WTC11 (cell line): ENCODE measurements at regions not wholly inside any gene's neighbourhood (a gene's known extent, or its start where the extent isn't known, plus 50 kb on each side); places are given as distances from the start of the nearest gene placed in this dataset.

ENCODE experiments used
- CBFB ChIP-seq: sonication (generic); formaldehyde crosslinking; IDR thresholded peaks from 2 replicates; pipeline ENCODE4 v1.8.1; 2022; ENCODE audit warnings: mild to moderate bottlenecking, low read depth, missing genetic modification reagents
- CREB1 ChIP-seq: sonication (generic); formaldehyde crosslinking; IDR thresholded peaks from 2 replicates; pipeline ENCODE4 v1.8.0; 2023; ENCODE audit warnings: mild to moderate bottlenecking, missing genetic modification reagents
- ESRRA ChIP-seq: sonication (generic); formaldehyde crosslinking; IDR thresholded peaks from 2 replicates; pipeline ENCODE4 v1.8.1; 2022; ENCODE audit warnings: mild to moderate bottlenecking, missing genetic modification reagents, borderline replicate concordance
- FOXP1 ChIP-seq: sonication (generic); formaldehyde crosslinking; IDR thresholded peaks from 2 replicates; pipeline ENCODE4 v1.8.0; 2022; ENCODE audit warnings: missing genetic modification reagents, mild to moderate bottlenecking, moderate library complexity, borderline replicate concordance
- NFYB ChIP-seq: sonication (generic); formaldehyde crosslinking; conservative IDR thresholded peaks from 2 replicates; pipeline ENCODE4 v1.8.0; 2022; ENCODE audit warnings: low read depth, missing genetic modification reagents
- NR2C2 ChIP-seq: sonication (generic); formaldehyde crosslinking; IDR thresholded peaks from 2 replicates; pipeline ENCODE4 v1.8.0; 2022; ENCODE audit warnings: mild to moderate bottlenecking, missing genetic modification reagents
- RORB ChIP-seq: fragments of 250-450 bp; sonication (Bioruptor Pico); IDR thresholded peaks from 2 replicates; pipeline ENCODE4 v1.9.0; 2021; ENCODE audit warnings: mild to moderate bottlenecking
- SMAD3 ChIP-seq: sonication (generic); formaldehyde crosslinking; IDR thresholded peaks from 2 replicates; pipeline ENCODE4 v1.8.0; 2022; ENCODE audit warnings: missing genetic modification reagents, mild to moderate bottlenecking, borderline replicate concordance
- SP1 ChIP-seq: sonication (generic); formaldehyde crosslinking; conservative IDR thresholded peaks from 2 replicates; pipeline ENCODE4 v1.8.1; 2022; ENCODE audit warnings: missing genetic modification reagents
- TF ChIP-seq, protein P1 (sequence below): sonication (generic); formaldehyde crosslinking; conservative IDR thresholded peaks from 2 replicates; pipeline ENCODE4 v1.8.1; 2022; ENCODE audit warnings: mild to moderate bottlenecking, missing genetic modification reagents
- TF ChIP-seq, protein P2 (sequence below): sonication (generic); formaldehyde crosslinking; IDR thresholded peaks from 2 replicates; pipeline ENCODE4 v1.8.1; 2023; ENCODE audit warnings: mild to moderate bottlenecking, missing genetic modification reagents, moderate library complexity
- TF ChIP-seq, protein P3 (sequence below): fragments of 200-600 bp; IDR thresholded peaks from 2 replicates; pipeline ENCODE4 v1.8.0; 2022; ENCODE audit warnings: antibody characterized with exemption
- TF ChIP-seq, protein P4 (sequence below): sonication (generic); formaldehyde crosslinking; IDR thresholded peaks from 2 replicates; pipeline ENCODE4 v1.8.0; 2022; ENCODE audit warnings: mild to moderate bottlenecking, missing genetic modification reagents
- TF ChIP-seq, protein P5 (sequence below): sonication (generic); formaldehyde crosslinking; IDR thresholded peaks from 2 replicates; pipeline ENCODE4 v1.8.1; 2022; ENCODE audit warnings: low read depth, mild to moderate bottlenecking, moderate library complexity, missing genetic modification reagents, borderline replicate concordance

DNA sequence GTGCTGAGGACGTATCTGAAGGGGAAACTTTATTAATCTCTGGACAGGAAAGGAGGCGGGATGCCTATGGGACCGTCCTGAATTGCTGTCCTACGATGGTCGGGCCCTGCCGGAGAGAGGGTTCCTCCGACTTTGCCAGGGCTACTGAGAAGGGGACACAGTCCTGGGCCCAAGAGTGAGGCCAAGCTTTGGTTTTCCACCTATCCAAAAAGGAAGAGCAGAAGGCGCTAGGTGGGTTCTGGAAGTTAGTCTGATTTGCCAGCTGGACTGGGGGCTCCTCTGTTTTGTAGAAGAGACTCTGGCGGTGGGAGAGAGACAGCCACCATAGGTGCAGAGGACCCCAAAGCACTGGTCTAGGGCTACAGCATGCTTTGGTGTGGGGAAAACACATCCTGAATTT, 243.8 kb upstream of the IRX4 start:
- TF ChIP-seq, protein P1, sequence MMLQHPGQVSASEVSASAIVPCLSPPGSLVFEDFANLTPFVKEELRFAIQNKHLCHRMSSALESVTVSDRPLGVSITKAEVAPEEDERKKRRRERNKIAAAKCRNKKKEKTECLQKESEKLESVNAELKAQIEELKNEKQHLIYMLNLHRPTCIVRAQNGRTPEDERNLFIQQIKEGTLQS (CRISPR knock-in tag): no peak
- TF ChIP-seq, protein P2, sequence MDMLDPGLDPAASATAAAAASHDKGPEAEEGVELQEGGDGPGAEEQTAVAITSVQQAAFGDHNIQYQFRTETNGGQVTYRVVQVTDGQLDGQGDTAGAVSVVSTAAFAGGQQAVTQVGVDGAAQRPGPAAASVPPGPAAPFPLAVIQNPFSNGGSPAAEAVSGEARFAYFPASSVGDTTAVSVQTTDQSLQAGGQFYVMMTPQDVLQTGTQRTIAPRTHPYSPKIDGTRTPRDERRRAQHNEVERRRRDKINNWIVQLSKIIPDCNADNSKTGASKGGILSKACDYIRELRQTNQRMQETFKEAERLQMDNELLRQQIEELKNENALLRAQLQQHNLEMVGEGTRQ (CRISPR knock-in tag): no peak
- TF ChIP-seq, protein P3, sequence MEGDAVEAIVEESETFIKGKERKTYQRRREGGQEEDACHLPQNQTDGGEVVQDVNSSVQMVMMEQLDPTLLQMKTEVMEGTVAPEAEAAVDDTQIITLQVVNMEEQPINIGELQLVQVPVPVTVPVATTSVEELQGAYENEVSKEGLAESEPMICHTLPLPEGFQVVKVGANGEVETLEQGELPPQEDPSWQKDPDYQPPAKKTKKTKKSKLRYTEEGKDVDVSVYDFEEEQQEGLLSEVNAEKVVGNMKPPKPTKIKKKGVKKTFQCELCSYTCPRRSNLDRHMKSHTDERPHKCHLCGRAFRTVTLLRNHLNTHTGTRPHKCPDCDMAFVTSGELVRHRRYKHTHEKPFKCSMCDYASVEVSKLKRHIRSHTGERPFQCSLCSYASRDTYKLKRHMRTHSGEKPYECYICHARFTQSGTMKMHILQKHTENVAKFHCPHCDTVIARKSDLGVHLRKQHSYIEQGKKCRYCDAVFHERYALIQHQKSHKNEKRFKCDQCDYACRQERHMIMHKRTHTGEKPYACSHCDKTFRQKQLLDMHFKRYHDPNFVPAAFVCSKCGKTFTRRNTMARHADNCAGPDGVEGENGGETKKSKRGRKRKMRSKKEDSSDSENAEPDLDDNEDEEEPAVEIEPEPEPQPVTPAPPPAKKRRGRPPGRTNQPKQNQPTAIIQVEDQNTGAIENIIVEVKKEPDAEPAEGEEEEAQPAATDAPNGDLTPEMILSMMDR: no peak
- TF ChIP-seq NFYB (CRISPR knock-in tag) (no peak), SMAD3 (CRISPR knock-in tag) (no peak), FOXP1 (CRISPR knock-in tag) (no peak), SP1 (CRISPR knock-in tag) (no peak), RORB (CRISPR knock-in tag) (no peak), ESRRA (CRISPR knock-in tag) (no peak), CREB1 (no peak), NR2C2 (CRISPR knock-in tag) (no peak), CBFB (no peak)
- TF ChIP-seq, protein P4, sequence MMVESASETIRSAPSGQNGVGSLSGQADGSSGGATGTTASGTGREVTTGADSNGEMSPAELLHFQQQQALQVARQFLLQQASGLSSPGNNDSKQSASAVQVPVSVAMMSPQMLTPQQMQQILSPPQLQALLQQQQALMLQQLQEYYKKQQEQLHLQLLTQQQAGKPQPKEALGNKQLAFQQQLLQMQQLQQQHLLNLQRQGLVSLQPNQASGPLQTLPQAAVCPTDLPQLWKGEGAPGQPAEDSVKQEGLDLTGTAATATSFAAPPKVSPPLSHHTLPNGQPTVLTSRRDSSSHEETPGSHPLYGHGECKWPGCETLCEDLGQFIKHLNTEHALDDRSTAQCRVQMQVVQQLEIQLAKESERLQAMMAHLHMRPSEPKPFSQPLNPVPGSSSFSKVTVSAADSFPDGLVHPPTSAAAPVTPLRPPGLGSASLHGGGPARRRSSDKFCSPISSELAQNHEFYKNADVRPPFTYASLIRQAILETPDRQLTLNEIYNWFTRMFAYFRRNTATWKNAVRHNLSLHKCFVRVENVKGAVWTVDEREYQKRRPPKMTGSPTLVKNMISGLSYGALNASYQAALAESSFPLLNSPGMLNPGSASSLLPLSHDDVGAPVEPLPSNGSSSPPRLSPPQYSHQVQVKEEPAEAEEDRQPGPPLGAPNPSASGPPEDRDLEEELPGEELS (CRISPR knock-in tag): no peak
- TF ChIP-seq, protein P5, sequence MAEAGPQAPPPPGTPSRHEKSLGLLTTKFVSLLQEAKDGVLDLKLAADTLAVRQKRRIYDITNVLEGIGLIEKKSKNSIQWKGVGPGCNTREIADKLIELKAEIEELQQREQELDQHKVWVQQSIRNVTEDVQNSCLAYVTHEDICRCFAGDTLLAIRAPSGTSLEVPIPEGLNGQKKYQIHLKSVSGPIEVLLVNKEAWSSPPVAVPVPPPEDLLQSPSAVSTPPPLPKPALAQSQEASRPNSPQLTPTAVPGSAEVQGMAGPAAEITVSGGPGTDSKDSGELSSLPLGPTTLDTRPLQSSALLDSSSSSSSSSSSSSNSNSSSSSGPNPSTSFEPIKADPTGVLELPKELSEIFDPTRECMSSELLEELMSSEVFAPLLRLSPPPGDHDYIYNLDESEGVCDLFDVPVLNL (CRISPR knock-in tag): no peak
